ENCODE measurements at regions not wholly inside any gene's neighbourhood (a gene's known extent, or its start where the extent isn't known, plus 50 kb on each side); places are given as distances from the start of the nearest gene placed in this dataset.

GRCh38 chr12:27382924-27383323, 50.3 kb downstream of the BMAL2 start:
- Histone ChIP-seq H3K27ac (replicated peaks) (no peak overlapping the region), H3K27me3 (ENCODE audit: insufficient read depth, poor library complexity, severe bottlenecking) (no peaks in the 10 kb centered on the region), H3K4me3 (replicated peaks; ENCODE audit: insufficient read depth, low read length) (no peak overlapping the region)
- TF ChIP-seq POLR2AphosphoS5 (IDR thresholded peaks at IDR 0.05; ENCODE audit: low read depth) (no peak), CTCF (IDR thresholded peaks at IDR 0.05; ENCODE audit: insufficient read depth, low read length) (no peak), GABPA (IDR thresholded peaks at IDR 0.05; ENCODE audit: low read depth) (no peak), REST (IDR thresholded peaks at IDR 0.05; ENCODE audit: insufficient replicate concordance, low read depth) (no peak), SPI1 (IDR thresholded peaks at IDR 0.05; ENCODE audit: borderline replicate concordance, low read depth) (no peak)
- no peak for DNase-seq (ENCODE audit: low read depth in 1 of 2, low spot score in 1 of 2)

- Histone ChIP-seq H3K4me3 (replicated peaks; ENCODE audit: insufficient read depth, low read length) (no peak overlapping the region), H3K27me3 (ENCODE audit: insufficient read depth, poor library complexity, severe bottlenecking) (no peaks in the 10 kb centered on the region), H3K27ac (replicated peaks) (no peak overlapping the region)
- peak; percentile 33 to 70 for DNase-seq (ENCODE audit: low read depth in 1 of 2, low spot score in 1 of 2)
- TF ChIP-seq POLR2AphosphoS5 (IDR thresholded peaks at IDR 0.05; ENCODE audit: low read depth) (no peak), REST (IDR thresholded peaks at IDR 0.05; ENCODE audit: insufficient replicate concordance, low read depth) (no peak), CTCF (IDR thresholded peaks at IDR 0.05; ENCODE audit: insufficient read depth, low read length) (peak; percentile 92), SPI1 (IDR thresholded peaks at IDR 0.05; ENCODE audit: borderline replicate concordance, low read depth) (no peak)
Observed at GRCh38 chr12:27383429-27384260, 51.0 kb downstream of the BMAL2 start.

- Histone ChIP-seq H3K27me3 (ENCODE audit: insufficient read depth, poor library complexity, severe bottlenecking) (no peaks in the 10 kb centered on the region), H3K27ac (replicated peaks) (no peak overlapping the region), H3K4me3 (replicated peaks; ENCODE audit: insufficient read depth, low read length) (no peak overlapping the region)
- TF ChIP-seq POLR2AphosphoS5 (IDR thresholded peaks at IDR 0.05; ENCODE audit: low read depth) = no peak
- TF ChIP-seq REST (IDR thresholded peaks at IDR 0.05; ENCODE audit: insufficient replicate concordance, low read depth) = no peak
- no peak for TF ChIP-seq CTCF (IDR thresholded peaks at IDR 0.05; ENCODE audit: insufficient read depth, low read length)
- DNase-seq (ENCODE audit: low read depth in 1 of 2, low spot score in 1 of 2) = no peak
Observed at GRCh38 chr12:27384261-27384590, 51.6 kb downstream of the BMAL2 start.
